SK-N-SH (cell line): ENCODE measurements at regions not wholly inside any gene's neighbourhood (a gene's known extent, or its start where the extent isn't known, plus 50 kb on each side); places are given as distances from the start of the nearest gene placed in this dataset.

Source experiments
- CTCF ChIA-PET: fragments of 300-600, 350-600 bp; formaldehyde crosslinking; extraction: SDS; loops from one replicate; lab custom pipeline; 2021; lab: Yijun Ruan, JAX
- POLR2A ChIA-PET: fragments of 350-600 bp; sonication (Branson Sonifier 250); formaldehyde crosslinking; extraction: SDS; loops from one replicate; lab custom pipeline; 2020; ENCODE audit warnings: antibody characterized with exemption, inconsistent platforms; lab: Yijun Ruan, JAX
- DNase-seq: peaks from one replicate; pipeline ENCODE4 v3.0.0; 2012
- H2AFZ ChIP-seq: fragments of 200-600 bp; sonication (generic); 2 replicates; pipeline ENCODE4 v1.8.1; 2016; ENCODE audit warnings: antibody characterized with exemption, mild to moderate bottlenecking, low read depth
- H3F3A ChIP-seq: fragments of 200-600 bp; sonication (generic); replicated peaks from 2 replicates; pipeline ENCODE3; 2016; ENCODE audit warnings: antibody characterized with exemption, mild to moderate bottlenecking; ENCODE audit not compliant: insufficient read depth
- H3K27ac ChIP-seq, 2 experiments: fragments of 200-500 bp in 1 of 2; fragments of 200-600 bp in 1 of 2; sonication (Bioruptor generic) in 1 of 2; sonication (generic), shearing (Covaris generic) in 1 of 2; 2 replicates each; pipeline versions ENCODE4 v1.5.1 to v1.6.1; 2014 to 2016; ENCODE audit warnings: low read depth in 2 of 2, inconsistent platforms in 1 of 2, low read length in 1 of 2, mild to moderate bottlenecking in 1 of 2, mixed read lengths in 1 of 2
- H3K27me3 ChIP-seq: fragments of 200-600 bp; sonication (generic), shearing (Covaris generic); 2 replicates; pipeline ENCODE4 v1.6.1; 2016; ENCODE audit warnings: mixed run types; ENCODE audit not compliant: insufficient read depth
- H3K36me3 ChIP-seq, 2 experiments: fragments of 200-500 bp in 1 of 2; fragments of 200-600 bp in 1 of 2; sonication (Bioruptor generic) in 1 of 2; sonication (generic) in 1 of 2; replicated peaks in 1 of 2; 2 replicates each; pipeline versions ENCODE3 to v1.5.1; 2014 to 2016; ENCODE audit warnings: low read length in 1 of 2, mild to moderate bottlenecking in 1 of 2; ENCODE audit not compliant: insufficient read depth in 2 of 2, control insufficient read depth in 1 of 2
- H3K4me1 ChIP-seq, 2 experiments: fragments of 200-500 bp in 1 of 2; fragments of 200-600 bp in 1 of 2; sonication (Bioruptor generic) in 1 of 2; sonication (generic), shearing (Covaris generic) in 1 of 2; 2 replicates each; pipeline versions ENCODE4 v1.5.1 to v1.6.1; 2014 to 2016; ENCODE audit warnings: low read depth in 1 of 2, low read length in 1 of 2, mixed run types in 1 of 2; ENCODE audit not compliant: insufficient read depth in 2 of 2, control insufficient read depth in 1 of 2
- H3K4me2 ChIP-seq: fragments of 200-600 bp; sonication (generic), shearing (Covaris generic); 2 replicates; pipeline ENCODE4 v1.6.1; 2017; ENCODE audit warnings: mixed run types
- H3K4me3 ChIP-seq, 2 experiments: fragments of 200-500 bp in 1 of 2; fragments of 200-600 bp in 1 of 2; sonication (Bioruptor generic) in 1 of 2; sonication (generic), shearing (Covaris generic) in 1 of 2; 2 replicates each; pipeline versions ENCODE4 v1.5.1 to v1.8.1; 2014 to 2016; ENCODE audit warnings: low read depth in 2 of 2, inconsistent platforms in 1 of 2, low read length in 1 of 2, mild to moderate bottlenecking in 1 of 2, mixed read lengths in 1 of 2, moderate library complexity in 1 of 2
- H3K79me2 ChIP-seq: fragments of 200-600 bp; sonication (generic); 2 replicates; pipeline ENCODE4 v1.8.1; 2017; ENCODE audit warnings: mild to moderate bottlenecking; ENCODE audit not compliant: insufficient read depth
- H3K9ac ChIP-seq: fragments of 200-600 bp; sonication (generic); 2 replicates; pipeline ENCODE4 v1.6.1; 2017; ENCODE audit warnings: mixed run types
- H3K9me2 ChIP-seq: fragments of 200-600 bp; sonication (generic); 2 replicates; pipeline ENCODE4 v1.6.1; 2017; ENCODE audit warnings: mixed run types
- H3K9me3 ChIP-seq: fragments of 200-600 bp; sonication (generic); 2 replicates; pipeline ENCODE4 v1.6.1; 2017; ENCODE audit warnings: mixed run types, mild to moderate bottlenecking, moderate library complexity
- H4K20me1 ChIP-seq: fragments of 200-600 bp; sonication (generic); 2 replicates; pipeline ENCODE4 v1.6.1; 2017; ENCODE audit warnings: mild to moderate bottlenecking, mixed run types; ENCODE audit not compliant: insufficient read depth
- CTCF ChIP-seq: fragments of 200-600 bp; sonication (generic); IDR thresholded peaks from 2 replicates; pipeline ENCODE4 v1.6.1; 2017; ENCODE audit warnings: antibody characterized with exemption, mild to moderate bottlenecking, moderate library complexity
- ELF1 ChIP-seq: IDR thresholded peaks from 2 replicates; pipeline ENCODE4 v1.4.0; 2012
- FOXJ3 ChIP-seq: sonication (generic); formaldehyde crosslinking; IDR thresholded peaks from 2 replicates; pipeline ENCODE4 v1.5.1; 2020; ENCODE audit warnings: mild to moderate bottlenecking, missing genetic modification reagents
- FOXM1 ChIP-seq: IDR thresholded peaks from 2 replicates; pipeline ENCODE4 v1.4.0; 2012; ENCODE audit warnings: low read depth, mild to moderate bottlenecking
- GATA2 ChIP-seq: sonication (generic); formaldehyde crosslinking; IDR thresholded peaks from 2 replicates; pipeline ENCODE4 v1.5.0; 2020; ENCODE audit warnings: mild to moderate bottlenecking, missing genetic modification reagents
- IRF3 ChIP-seq: fragments of 150-350 bp; IDR thresholded peaks from 2 replicates; pipeline ENCODE4 v1.6.1; 2016; ENCODE audit warnings: mild to moderate bottlenecking, low read depth, low read length
- JUND ChIP-seq: IDR thresholded peaks from 2 replicates; pipeline ENCODE4 v1.4.0; 2012
- MXI1 ChIP-seq: IDR thresholded peaks from 2 replicates; pipeline ENCODE4 v1.6.1; 2012; ENCODE audit warnings: mild to moderate bottlenecking, low read depth, low read length, improper control_type of control experiment
- NFIC ChIP-seq: IDR thresholded peaks from 2 replicates; pipeline ENCODE4 v1.4.0; 2012; ENCODE audit warnings: borderline replicate concordance
- RAD21 ChIP-seq: IDR thresholded peaks from 2 replicates; pipeline ENCODE4 v1.6.1; 2012; ENCODE audit warnings: mild to moderate bottlenecking, low read length
- RCOR1 ChIP-seq: fragments of 150-350 bp; IDR thresholded peaks from 2 replicates; pipeline ENCODE4 v1.6.1; 2017; ENCODE audit warnings: antibody characterized with exemption, low read length
- RFX5 ChIP-seq: IDR thresholded peaks from 2 replicates; pipeline ENCODE4 v1.6.1; 2012; ENCODE audit warnings: mild to moderate bottlenecking, improper control_type of control experiment, low read length
- RXRA ChIP-seq: IDR thresholded peaks from 2 replicates; pipeline ENCODE4 v1.4.0; 2012; ENCODE audit warnings: low read depth, mild to moderate bottlenecking, borderline replicate concordance
- SIN3A ChIP-seq: IDR thresholded peaks from 2 replicates; pipeline ENCODE4 v1.6.1; 2012; ENCODE audit warnings: low read depth, mild to moderate bottlenecking, low read length, moderate library complexity, borderline replicate concordance
- TAF1 ChIP-seq: IDR thresholded peaks from 2 replicates; pipeline ENCODE4 v1.6.1; 2012; ENCODE audit warnings: low read depth, mild to moderate bottlenecking, low read length, moderate library complexity, borderline replicate concordance
- TEAD4 ChIP-seq: IDR thresholded peaks from 2 replicates; pipeline ENCODE4 v1.4.0; 2012; ENCODE audit warnings: mild to moderate bottlenecking, borderline replicate concordance; ENCODE audit not compliant: insufficient read depth
- USF2 ChIP-seq: fragments of 150-350 bp; IDR thresholded peaks from 2 replicates; pipeline ENCODE4 v1.6.1; 2017; ENCODE audit warnings: antibody characterized with exemption, low read length, low read depth, borderline replicate concordance
- YY1 ChIP-seq: IDR thresholded peaks from 2 replicates; pipeline ENCODE4 v1.4.0; 2012; ENCODE audit warnings: low read depth, mild to moderate bottlenecking
- ZBTB33 ChIP-seq: IDR thresholded peaks from 2 replicates; pipeline ENCODE4 v1.4.0; 2012; ENCODE audit warnings: low read depth, borderline replicate concordance
- WGBS: methylation state at CpG from one replicate; pipeline ENCODE4 v1.1.6; 2017; ENCODE audit warnings: low lambda C conversion rate; 5-methylcytosine and 5-hydroxymethylcytosine counted together

- Histone ChIP-seq H3K9me2 (no peaks in the 10 kb centered on the region), H3F3A (no peaks in the 10 kb centered on the region), H3K4me2 (no peak overlapping the region), H3K36me3 (no peaks in the 10 kb centered on the region), H4K20me1 (no peaks in the 10 kb centered on the region), H3K79me2 (no peaks in the 10 kb centered on the region), H3K27me3 (no peaks in the 10 kb centered on the region), H3K9me3 (no peaks in the 10 kb centered on the region), H3K27ac (no peak overlapping the region), H3K9ac (no peak overlapping the region), H3K4me1 (no peaks in the 10 kb centered on the region), H3K4me3 (no peak overlapping the region), H2AFZ (no peak overlapping the region)
- 62% methylated on average over 3 of the region's 3 CpGs for WGBS
- ChIA-PET CTCF (no interaction called here), POLR2A (no interaction called here)
- no peak for DNase-seq
- TF ChIP-seq RAD21 (no peak), ZBTB33 (no peak), TAF1 (no peak), IRF3 (no peak), JUND (no peak), ELF1 (no peak), SIN3A (no peak), FOXJ3 (CRISPR knock-in tag) (no peak), USF2 (no peak), RCOR1 (no peak), RXRA (no peak), CTCF (no peak)
These were observed 128.6 kb upstream of the ZSWIM2 start for GRCh38 chr2:186977433-186978045.

GRCh38 chr2:186976329-186976728 is 127.4 kb upstream of the ZSWIM2 start:
- H2AFZ ChIP-seq: no peak overlapping the region
- TF ChIP-seq MXI1: no peak
- no peak for TF ChIP-seq TAF1
- no peak for TF ChIP-seq YY1
- TF ChIP-seq NFIC: no peak
- no peak for TF ChIP-seq RCOR1
- TF ChIP-seq FOXM1: no peak
- no peak for TF ChIP-seq GATA2 (CRISPR knock-in tag)
- no peak for TF ChIP-seq RFX5
- TF ChIP-seq SIN3A: no peak
- no peak for TF ChIP-seq ELF1
- no peak for TF ChIP-seq TEAD4
- no peak for DNase-seq
- WGBS: 75% methylated on average over 5 of the region's 5 CpGs
- H3K4me3 ChIP-seq: no peak overlapping the region
- H3F3A ChIP-seq: no peaks in the 10 kb centered on the region
- no peaks in the 10 kb centered on the region for H4K20me1 ChIP-seq
- H3K9ac ChIP-seq: no peak overlapping the region
- H3K36me3 ChIP-seq: no peaks in the 10 kb centered on the region
- H3K9me3 ChIP-seq: no peaks in the 10 kb centered on the region
- no peaks in the 10 kb centered on the region for H3K4me1 ChIP-seq
- H3K79me2 ChIP-seq: no peaks in the 10 kb centered on the region
- no peaks in the 10 kb centered on the region for H3K9me2 ChIP-seq
- CTCF ChIA-PET: no interaction called here
- H3K4me2 ChIP-seq: no peak overlapping the region
- H3K27ac ChIP-seq: no peak overlapping the region
- no peaks in the 10 kb centered on the region for H3K27me3 ChIP-seq
- POLR2A ChIA-PET: no interaction called here
